HCT116 (cell line): ENCODE measurements at regions not wholly inside any gene's neighbourhood (a gene's known extent, or its start where the extent isn't known, plus 50 kb on each side); places are given as distances from the start of the nearest gene placed in this dataset.

ENCODE experiments used
- CTCF ChIP-seq, 3 experiments: fragments of 200-600 bp in 1 of 3; sonication (generic) in 1 of 3; IDR thresholded peaks in 2 of 3; conservative IDR thresholded peaks in 1 of 3; 2 replicates each; pipeline ENCODE4 v1.5.1; 2012 to 2017; ENCODE audit warnings: low read depth in 2 of 3, low read length in 2 of 3, antibody characterized with exemption in 1 of 3, borderline replicate concordance in 1 of 3, control low read depth in 1 of 3, mild to moderate bottlenecking in 1 of 3, mixed read lengths in 1 of 3, mixed run types in 1 of 3, moderate library complexity in 1 of 3; ENCODE audit not compliant: insufficient read depth in 1 of 3
- POLR2A ChIP-seq: IDR thresholded peaks from 2 replicates; pipeline ENCODE4 v1.7.0; 2011; ENCODE audit warnings: borderline replicate concordance; ENCODE audit not compliant: insufficient read depth, insufficient read length; ENCODE audit errors: extremely low read depth

GRCh38 chr19:31519256-31519655, 170.0 kb upstream of the TSHZ3 start:
- TF ChIP-seq CTCF (IDR thresholded peaks at IDR 0.05 in 2 of 3, conservative IDR thresholded peaks at IDR 0.05 in 1 of 3; ENCODE audit: borderline replicate concordance in 1 of 3, insufficient read depth in 1 of 3, low read depth in 2 of 3, low read length in 2 of 3) (no peak), POLR2A (no peak)
